ENCODE measurements at regions not wholly inside any gene's neighbourhood (a gene's known extent, or its start where the extent isn't known, plus 50 kb on each side); places are given as distances from the start of the nearest gene placed in this dataset.

DNA sequence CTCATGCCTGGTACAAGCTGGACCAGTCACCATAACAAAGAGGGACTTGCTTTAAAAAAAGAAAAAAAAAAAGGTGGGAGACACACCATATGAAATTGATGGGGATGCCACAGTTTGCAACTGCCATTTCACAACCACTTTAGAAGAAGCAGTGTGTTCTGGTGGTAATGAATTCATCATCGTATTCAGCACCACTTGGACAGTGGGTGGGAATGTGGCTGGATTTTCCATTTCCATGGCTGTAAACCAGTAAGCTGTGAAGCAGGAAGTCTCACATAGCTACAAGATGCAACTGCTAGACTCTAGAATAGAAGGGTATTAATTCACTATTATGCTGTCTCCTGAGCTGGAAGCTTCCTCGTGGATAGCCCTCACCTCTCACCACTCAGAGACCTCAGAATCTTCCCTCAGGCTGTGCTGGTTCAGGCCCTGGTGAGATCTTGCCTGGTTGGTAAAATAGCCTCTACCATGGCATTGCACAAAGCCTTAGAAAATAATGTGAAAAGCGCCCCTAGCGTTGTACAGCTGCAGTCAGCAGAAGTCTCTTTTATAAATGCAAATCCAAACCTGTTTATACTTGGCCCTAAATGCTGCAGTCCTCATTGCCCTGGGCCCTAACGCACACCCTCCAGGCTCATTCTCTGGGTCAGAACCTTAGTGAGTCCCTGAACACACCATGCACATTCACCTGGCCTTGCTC lies 150.7 kb downstream of the KCTD15 start:
- DNase-seq (ENCODE audit: low read depth in 3 of 3) = no peak

DNA sequence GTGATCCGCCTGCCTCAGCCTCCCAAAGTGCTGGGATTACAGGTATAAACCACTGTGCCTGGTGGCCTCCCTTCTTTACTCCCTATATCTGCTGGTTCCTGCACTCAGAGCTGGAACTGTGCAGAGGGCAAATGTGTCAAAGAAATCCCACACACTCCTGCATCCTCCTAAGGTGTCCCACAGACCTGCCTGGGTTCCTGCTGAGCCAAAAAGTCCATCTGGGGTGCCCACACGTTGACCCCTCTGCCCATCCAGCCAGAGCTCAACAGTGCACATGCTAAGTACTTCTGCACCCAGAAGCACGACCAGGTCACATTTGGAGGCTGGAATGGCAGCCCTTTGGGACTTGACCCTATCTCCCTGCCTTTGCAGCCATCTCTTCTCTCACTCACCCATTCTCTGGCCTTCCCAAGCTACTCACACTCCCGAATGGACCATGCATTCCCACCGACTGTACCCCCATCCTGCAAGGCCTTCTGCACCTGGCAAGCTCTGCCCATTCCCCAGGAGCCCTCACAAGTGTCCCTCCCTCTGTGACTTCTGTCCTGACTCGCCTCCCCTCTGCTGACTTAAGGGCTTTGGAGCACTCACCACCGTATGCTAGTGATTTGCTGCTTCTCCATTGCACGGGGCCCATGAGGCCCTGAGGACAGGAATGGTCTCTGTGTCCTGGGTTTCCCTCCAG lies 152.1 kb downstream of the KCTD15 start:
- DNase-seq (ENCODE audit: low read depth in 3 of 3) = no peak

DNA sequence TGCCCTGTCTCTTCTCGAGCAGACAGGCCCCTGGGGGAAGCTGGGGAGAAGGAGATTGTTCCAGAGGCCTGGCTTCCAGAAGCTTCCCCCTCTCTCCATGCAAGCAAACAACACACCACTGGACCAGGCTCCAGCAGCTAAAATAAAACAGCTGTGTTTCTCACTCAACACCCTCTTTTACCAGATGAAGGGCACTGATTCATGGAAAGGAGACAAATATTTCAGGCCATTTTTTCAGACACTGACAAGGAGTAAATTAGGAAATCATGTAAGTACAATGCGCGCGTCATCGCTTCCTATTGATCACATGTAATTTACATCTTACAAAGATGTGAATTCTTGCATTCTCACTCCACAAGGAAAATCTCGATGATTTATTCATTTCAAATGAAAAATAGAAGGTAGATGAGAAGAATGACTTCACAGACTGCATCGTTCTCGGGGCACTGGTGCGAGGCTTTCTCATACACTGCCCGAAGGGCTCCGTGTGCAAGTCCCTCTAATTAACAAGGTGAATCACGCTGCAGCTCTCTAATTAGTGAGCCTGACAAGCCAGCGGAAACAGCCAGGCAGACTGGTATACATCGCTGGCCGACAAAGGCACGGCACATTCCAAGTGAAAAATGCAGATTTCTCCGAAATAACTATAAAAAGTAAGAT lies 153.6 kb downstream of the KCTD15 start:
- DNase-seq (ENCODE audit: low read depth in 3 of 3) = no peak

DNA sequence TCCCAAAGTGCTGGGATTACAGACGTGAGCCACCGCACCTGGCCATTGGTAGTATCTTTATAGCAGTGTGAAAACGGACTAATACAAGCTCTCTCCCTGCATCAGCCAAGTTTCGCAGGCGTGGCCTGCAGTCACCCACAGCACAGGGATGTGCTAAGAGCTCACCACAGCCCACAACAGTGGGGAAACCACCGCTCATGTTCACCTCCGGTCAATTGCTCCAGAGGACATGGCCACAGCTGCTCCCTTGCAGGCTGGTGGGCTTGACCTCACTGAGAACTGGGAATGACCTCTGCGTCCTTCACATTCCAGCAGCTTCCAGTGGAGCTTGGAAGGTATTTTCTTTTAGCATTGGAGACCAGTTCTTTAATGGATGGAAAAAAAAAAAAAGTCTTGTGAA lies 156.4 kb downstream of the KCTD15 start:
- DNase-seq (ENCODE audit: low read depth in 3 of 3) = no peak

DNA sequence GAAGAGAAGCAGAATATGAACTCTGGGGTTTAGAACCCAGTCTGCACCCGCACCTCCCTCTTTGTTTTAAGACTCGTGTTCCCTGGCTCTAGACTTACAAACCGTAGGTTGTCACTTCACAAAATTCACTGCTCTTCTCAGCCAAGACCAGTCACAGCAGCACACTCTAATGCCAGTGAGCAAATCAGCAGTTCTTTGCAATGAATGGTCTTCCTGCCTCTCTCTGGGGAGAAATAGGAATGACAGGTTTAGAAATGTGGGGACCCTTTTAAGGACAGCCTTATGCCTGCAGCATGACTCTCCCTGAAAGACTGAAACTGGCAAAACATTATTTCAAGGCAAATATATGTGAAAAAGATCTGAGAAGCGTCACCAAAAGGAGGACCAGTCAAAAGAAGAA lies 156.9 kb downstream of the KCTD15 start:
- DNase-seq (ENCODE audit: low read depth in 3 of 3) = no peak

DNA sequence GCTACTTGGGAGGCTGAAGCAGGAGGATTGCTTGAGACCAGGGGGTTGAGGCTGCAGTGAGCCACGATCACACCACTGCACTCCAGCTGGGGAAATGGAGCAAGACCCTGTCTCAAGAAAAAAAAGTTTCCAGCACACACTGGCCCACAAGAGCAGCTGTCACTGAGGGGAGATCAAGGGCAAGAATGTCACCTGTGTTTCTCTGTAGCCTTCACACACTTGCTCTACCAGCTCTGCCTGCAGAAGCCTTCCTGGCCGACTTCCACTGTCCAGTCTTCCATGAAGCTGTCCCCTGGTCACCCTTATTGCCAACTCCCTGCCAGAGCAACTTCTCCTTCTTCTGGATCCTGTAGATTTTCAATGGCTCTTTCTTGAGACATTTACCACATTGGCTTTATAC lies 158.0 kb downstream of the KCTD15 start:
- no peak for DNase-seq (ENCODE audit: low read depth in 3 of 3)

DNA sequence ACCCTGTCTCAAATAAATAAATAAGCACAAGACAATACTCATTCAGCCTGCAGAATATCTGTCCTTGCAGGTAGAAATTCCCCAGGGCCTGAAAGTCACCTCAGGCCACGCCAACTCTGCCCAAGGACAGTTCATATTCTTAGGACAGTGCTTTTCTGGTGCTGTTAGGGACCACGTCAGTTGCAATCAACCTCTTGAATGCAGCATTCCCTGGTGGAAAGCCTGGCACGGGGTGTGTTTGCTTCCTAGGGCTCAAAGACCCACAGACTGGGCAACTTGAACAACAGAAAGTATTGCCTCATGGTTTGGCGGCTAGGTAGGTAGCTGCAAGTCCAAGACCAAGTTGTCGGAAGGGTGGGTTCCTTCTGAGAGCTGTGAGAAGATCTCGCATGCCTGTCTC lies 160.3 kb downstream of the KCTD15 start:
- DNase-seq (ENCODE audit: low read depth in 3 of 3) = no peak

DNA sequence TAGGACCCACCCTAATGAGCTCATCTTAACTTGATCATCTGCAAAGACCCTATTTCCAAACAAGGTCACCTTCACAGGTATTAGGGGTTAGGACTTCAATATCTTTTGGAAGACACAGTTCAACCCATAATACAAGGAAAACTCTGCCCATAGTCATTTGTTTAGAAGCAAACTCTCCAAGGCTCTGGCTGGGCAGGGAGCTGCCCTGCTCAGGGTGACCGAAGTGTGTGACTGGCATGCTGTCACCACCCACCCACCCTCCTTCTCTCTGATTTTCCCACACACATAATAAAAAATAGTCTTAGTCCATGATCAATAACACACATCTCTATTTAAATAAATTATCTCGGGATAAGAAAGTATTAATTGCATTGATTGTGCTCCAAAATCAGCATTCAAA lies 161.1 kb downstream of the KCTD15 start:
- DNase-seq (ENCODE audit: low read depth in 3 of 3) = no peak

DNA sequence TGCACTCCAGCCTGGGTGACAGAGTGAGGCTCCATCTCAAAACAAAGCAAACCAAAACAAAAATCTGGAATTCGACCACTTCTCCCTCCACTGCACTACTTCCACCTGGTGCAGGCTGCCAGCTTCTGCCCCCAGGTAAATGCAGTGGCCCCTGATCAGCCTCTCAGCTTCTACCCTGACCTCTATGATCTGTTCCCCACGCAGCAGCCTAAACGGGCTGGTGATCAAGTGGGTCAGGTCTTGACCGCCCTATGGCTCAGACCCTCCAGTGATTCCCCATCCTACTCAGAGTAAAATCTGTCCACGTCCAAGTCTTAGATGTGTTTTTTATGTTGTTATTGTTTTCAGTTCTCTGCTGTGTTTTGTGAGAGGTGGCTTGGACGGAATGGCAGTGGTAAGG lies 163.9 kb downstream of the KCTD15 start:
- no peak for DNase-seq (ENCODE audit: low read depth in 3 of 3)

DNA sequence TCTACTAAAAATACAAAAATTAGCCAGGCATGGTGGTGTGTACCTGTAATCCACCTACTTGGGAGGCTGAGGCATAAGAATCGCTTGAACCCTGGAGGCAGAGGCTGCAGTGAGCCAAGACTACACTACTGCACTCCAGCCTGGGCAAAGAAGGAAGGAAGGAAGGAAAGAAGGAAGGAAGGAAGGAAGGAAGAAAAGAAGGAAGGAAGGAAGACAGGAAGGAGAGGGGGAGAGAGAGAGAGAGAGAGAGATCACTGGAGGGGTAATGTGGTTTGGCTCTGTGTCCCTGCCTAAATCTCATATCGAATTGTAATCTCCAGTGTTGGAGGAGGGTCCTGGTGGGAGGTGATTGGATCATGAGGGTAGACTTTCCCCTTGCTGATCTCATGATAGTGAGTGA lies 165.5 kb downstream of the KCTD15 start:
- no peak for DNase-seq (ENCODE audit: low read depth in 3 of 3)

DNA sequence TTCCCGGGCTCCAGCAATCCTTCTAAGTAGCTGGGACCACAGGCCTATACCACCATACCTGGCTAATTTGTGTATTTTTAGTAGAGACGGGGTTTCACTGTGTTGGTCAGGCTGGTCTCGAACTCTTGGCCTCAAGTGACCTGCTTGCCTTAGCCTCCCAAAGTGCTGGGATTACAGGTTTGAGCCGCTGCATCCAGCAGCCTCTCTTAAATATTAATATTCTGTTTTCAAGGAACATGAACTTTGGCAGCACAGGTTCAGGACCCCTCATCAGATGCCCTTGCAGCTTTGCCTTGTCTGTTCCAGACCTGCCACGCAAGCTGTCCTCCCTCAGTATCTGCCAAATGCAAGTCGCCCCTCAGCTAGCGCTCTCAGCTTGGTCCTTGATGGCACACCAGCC lies 166.8 kb downstream of the KCTD15 start:
- DNase-seq (ENCODE audit: low read depth in 3 of 3) = no peak

DNA sequence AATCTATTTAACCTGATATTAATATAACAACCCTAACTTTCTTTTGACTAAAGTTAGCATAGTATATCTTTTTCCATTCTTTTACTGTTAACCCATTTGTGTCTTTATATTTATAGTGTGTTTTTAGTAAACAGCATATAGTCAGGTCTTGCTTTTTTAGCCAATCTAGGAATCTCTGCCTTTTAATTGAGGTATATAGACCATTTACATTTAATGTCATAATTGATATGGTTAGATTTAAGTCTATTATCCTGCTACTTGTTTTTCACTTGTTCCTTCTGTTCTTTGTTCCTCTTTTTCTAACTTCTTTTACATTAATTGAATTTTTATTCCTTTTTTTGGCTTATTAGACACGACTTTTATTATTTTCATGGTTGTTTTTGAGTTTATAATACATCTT lies 174.4 kb downstream of the KCTD15 start:
- DNase-seq (ENCODE audit: low read depth in 3 of 3) = no peak

DNA sequence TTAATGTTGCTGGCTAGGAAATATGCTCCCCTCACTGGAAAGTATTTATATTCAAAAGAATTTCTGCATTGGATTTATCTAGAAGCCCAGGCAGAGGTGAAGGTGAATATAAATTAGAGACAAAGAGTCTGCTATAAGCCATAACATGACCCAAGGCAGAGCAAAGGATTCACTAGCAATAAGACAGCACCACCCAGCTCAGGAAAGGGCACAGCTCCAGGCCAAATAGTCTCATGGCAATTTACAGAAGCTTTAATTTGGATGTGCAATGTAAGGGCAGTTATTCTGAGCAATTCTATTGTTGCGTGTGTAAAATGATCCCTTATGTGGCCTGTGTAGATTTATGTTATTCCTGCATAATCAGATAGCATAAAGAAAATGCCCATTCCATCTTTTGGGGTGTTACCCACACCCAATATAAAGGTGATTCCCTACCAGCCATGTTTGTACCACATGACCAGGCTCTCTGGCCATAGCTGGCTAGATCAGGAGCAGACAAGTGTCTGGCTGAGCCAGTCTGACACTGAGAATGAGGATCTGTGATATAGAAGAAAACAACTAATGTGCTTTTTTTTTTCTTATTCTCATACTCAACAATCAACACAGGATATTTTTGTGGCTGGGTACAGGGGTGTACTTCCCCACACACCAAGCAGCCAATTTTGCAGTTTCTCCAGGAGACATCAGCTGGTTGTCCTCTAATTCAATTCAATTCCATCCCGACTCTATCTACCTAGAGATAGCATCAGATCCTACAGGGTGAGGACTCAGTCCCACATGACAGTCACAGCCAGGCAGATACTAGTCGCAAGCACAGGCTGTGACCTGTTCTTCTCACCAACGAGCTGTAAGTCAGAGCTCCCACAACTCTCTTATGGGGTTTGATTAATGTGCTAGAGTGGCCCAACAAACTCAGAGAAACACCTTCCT lies 181.4 kb downstream of the KCTD15 start:
- no peak for DNase-seq (ENCODE audit: low read depth in 3 of 3)

DNA sequence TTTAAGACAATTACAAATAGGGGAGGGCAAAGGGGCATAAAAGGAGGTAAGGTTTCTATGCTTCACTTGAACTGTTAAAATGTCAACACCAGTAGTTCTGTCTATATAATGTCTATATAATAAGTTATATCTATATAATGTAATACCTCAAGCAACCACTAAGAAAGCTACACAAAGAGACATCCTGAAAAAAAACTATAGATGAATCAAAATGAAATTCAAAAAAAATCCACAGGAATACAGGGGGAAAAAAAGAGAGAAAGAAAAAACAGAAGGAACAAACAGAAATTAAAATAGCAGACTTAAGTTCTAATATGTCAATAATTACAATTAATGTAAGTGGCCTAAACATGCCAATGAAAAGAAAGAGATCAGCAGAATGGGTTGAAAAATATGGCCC lies 186.0 kb downstream of the KCTD15 start:
- no peak for DNase-seq (ENCODE audit: low read depth in 3 of 3)

DNA sequence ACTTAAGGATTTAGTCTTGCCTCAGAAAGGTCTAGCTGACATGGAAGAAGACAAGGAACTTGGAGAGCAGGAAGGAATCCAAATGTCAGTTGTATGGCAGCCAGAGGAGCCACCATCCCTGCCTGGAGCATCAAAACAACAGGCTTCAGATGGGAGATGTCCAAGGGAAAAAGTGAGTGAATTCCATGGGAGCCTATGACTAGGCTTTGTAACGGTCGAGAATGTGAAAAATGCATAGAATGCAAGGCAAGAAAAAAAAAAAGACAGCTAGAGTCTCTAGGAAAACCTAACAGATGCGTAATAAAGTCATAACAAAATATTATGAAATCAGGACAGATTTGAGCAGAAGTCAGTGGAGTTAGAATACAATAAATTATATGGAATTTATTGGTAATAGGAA lies 183.7 kb upstream of the LSM14A start:
- DNase-seq (ENCODE audit: low read depth in 3 of 3) = no peak

DNA sequence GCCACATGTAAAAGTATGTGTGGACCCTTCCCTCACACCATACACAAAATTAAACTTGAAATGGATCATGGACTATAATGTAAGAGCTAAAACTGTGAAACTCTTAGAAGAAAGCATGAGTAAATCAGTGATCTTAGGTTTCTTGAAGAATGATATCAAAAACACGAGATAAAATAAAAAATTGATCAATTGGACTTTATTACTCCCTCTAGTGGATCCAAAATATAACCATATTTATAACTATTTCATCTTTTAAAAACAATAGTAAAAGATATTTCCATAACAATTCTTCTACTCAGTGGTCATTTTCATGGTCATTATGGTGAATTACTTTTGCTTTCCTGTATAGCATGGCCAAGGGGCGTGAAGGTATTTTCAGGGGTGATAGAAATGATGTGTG lies 174.6 kb upstream of the LSM14A start:
- DNase-seq (ENCODE audit: low read depth in 3 of 3) = no peak

DNA sequence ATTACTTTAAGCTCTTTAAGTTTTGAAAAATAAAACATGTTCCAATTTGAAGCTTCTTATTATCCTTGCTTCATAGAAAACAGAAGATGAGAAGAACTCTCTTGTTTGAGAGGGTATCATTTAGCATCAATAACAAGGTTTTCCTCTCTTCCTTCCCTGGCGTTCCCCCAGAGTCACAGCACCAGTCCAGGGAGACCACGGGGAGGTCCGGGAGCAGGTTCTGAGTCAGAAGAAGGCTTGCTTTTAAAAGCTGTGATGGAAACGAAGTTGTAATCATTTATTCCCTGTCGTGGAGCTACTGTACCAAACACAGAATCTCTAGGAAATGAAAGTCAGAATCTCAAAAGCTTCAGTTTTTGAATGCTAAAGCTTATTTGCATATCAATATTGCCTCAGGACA lies 174.0 kb upstream of the LSM14A start:
- no peak for DNase-seq (ENCODE audit: low read depth in 3 of 3)

DNA sequence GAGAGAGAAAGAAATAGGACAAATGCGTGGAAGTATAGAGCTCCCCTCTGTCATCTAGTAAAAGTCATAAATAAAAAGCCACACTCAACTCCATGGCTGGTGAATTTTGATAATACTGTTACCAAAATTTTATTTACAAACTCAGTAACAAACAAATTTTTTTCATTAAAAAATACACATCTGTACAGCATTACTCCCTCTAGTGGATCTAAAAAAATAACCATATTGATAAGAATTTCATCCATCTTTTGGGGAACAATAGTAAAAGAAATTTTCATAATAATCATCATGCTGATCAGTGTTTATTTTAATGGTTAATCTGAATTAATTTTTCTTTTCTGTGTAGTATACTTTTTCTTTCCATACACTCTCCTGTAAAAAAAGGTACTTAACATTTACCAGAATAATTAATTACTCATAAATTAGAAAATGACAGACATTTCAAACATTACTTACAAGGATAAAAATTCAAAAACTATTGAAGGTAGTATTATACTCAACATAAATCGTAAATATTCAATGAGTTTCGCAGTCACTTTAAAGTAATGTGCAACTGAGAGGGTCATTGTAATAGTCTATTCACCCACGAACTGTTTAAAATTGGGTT lies 173.5 kb upstream of the LSM14A start:
- no peak for DNase-seq (ENCODE audit: low read depth in 3 of 3)

DNA sequence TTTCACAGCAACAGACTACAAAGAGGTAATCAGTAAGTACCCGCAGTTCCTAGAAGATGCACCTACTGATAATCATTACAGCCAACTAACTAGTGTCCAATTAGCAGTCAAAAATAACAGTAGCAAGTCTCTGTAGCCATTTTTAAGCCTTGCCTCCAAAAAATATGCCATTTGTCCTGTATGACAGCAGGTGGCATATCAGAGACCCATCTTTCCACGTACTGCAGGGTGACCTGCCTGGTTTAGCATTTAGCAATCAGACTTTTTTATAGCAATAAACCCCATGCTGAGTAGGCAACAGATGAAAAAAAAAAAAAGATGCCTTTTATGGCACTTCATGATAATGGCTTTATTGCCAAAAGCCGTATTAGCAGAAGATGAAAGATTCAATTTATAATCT lies 155.3 kb upstream of the LSM14A start:
- DNase-seq (ENCODE audit: low read depth in 3 of 3) = no peak

DNA sequence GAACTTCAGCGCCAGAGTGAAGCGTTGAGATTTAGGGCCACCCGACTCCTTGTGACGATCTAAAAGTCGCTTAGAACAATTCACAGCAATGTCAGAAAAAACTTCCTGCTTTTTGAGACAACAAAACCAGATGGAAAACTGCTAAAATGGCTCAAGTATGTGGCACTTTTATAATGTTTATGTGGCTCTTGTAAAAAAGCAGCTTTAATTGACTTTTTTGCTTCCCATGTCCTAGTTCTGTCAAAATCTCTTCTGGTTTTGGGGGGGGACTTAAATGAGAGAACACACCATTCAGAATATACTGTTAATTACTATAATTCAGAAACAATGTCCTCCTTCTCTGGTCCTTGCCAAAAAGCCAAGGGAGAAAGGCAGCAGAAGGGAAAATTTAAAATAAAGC lies 154.7 kb upstream of the LSM14A start:
- DNase-seq (ENCODE audit: low read depth in 3 of 3) = no peak

DNA sequence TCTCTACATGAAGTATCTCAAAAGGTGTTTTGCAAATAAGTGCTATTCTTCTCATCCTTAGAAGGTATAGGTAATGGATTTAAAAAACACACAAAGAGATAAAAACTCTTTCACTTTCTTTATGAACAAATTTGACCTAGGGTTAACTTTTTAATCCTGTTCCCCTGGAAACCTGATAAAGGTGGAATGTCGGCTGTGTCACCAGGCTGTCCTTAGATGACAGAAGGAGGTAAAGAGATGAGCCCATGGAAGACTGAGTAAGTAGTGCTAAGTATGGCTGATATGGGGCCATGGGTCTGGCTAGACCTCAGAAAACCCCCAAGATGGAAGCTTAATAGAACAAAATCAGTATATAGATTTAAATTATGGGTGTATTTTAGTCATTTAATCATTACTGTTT lies 153.8 kb upstream of the LSM14A start:
- DNase-seq (ENCODE audit: low read depth in 3 of 3) = no peak

DNA sequence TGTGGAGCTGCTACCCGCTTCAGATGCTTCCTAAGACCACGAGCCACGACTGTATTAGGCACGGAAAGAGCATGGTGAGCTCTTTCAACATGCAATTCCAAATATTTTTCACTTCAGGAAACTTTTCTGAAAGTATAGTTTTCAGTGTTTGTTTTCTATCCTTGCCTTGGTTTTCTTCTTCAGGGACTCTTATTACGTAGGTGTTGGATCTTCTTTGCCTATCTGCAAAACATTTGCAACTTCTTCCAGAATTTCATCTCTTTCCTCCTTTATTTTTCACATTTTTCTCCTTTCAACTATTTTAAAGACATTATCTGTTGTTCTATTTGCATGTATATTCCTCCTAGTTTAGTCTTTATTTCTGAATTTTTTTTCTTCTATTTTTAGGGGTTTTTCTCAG lies 148.9 kb upstream of the LSM14A start:
- no peak for DNase-seq (ENCODE audit: low read depth in 3 of 3)

Measured in stimulated activated CD4-positive, alpha-beta T cell treated with anti-CD3 and anti-CD28 coated beads, TNF-alpha, amount 100 ng/mL, for 24 hours (primary cell).